Bronchial epithelial cell (primary cell): ENCODE measurements at regions not wholly inside any gene's neighbourhood (a gene's known extent, or its start where the extent isn't known, plus 50 kb on each side); places are given as distances from the start of the nearest gene placed in this dataset.

ENCODE experiments used
- DNase-seq: peaks from one replicate; pipeline ENCODE4 v3.0.0-alpha.2; 2010; ENCODE audit warnings: low read depth
- FAIRE-seq: peaks from 2 replicates; lab custom pipeline; 2011; peaks lifted over from hg19 to GRCh38; lab: Jason Lieb, UNC
- H3K27me3 ChIP-seq: 2 replicates; pipeline ENCODE4 v1.5.1; 2011; ENCODE audit warnings: low read length; ENCODE audit not compliant: control insufficient read depth, insufficient read depth
- H3K36me3 ChIP-seq: 2 replicates; pipeline ENCODE4 v1.5.1; 2011; ENCODE audit warnings: low read length; ENCODE audit not compliant: control insufficient read depth, insufficient read depth
- H3K4me3 ChIP-seq: 2 replicates; pipeline ENCODE4 v1.5.1; 2011; ENCODE audit warnings: mild to moderate bottlenecking, low read depth, low read length, control low read depth
- CTCF ChIP-seq: IDR thresholded peaks from 2 replicates; pipeline ENCODE4 v1.5.1; 2011; ENCODE audit warnings: mild to moderate bottlenecking, moderate library complexity, low read length, control low read depth, inconsistent platforms; ENCODE audit not compliant: insufficient read depth, severe bottlenecking

- FAIRE-seq (no peak), DNase-seq (no peak)
- no peak overlapping the region for H3K4me3 ChIP-seq
- H3K27me3 ChIP-seq = no peaks in the 10 kb centered on the region
- TF ChIP-seq CTCF = no peak
- no peaks in the 10 kb centered on the region for H3K36me3 ChIP-seq
Observed at GRCh38 chr13:74794582-74794981, 660.4 kb upstream of the KLF12 start.

GRCh38 chr13:74794147-74794546 is 659.9 kb upstream of the KLF12 start:
- DNase-seq (no peak), FAIRE-seq (no peak)
- Histone ChIP-seq H3K27me3 (no peaks in the 10 kb centered on the region), H3K36me3 (no peaks in the 10 kb centered on the region), H3K4me3 (no peak overlapping the region)
- no peak for TF ChIP-seq CTCF

- DNase-seq (no peak), FAIRE-seq (no peak)
- TF ChIP-seq CTCF = no peak
- Histone ChIP-seq H3K36me3 (no peaks in the 10 kb centered on the region), H3K4me3 (no peak overlapping the region), H3K27me3 (no peaks in the 10 kb centered on the region)
Observed at GRCh38 chr13:74784959-74785358, 650.8 kb upstream of the KLF12 start.

GRCh38 chr13:74778946-74779345 is 644.7 kb upstream of the KLF12 start:
- TF ChIP-seq CTCF = no peak

GRCh38 chr13:74778087-74778486 is 643.9 kb upstream of the KLF12 start:
- Histone ChIP-seq H3K4me3 (no peak overlapping the region), H3K36me3 (no peaks in the 10 kb centered on the region), H3K27me3 (no peaks in the 10 kb centered on the region)
- no peak for FAIRE-seq
- no peak for TF ChIP-seq CTCF
- DNase-seq = no peak

More at GRCh38 chr13:74778946-74779345, 644.7 kb upstream of the KLF12 start:
- Histone ChIP-seq H3K4me3 (no peak overlapping the region), H3K27me3 (no peaks in the 10 kb centered on the region), H3K36me3 (no peaks in the 10 kb centered on the region)
- FAIRE-seq (no peak), DNase-seq (no peak)

- DNase-seq (peak; percentile 28), FAIRE-seq (no peak)
- no peaks in the 10 kb centered on the region for H3K27me3 ChIP-seq
- TF ChIP-seq CTCF = no peak
- H3K4me3 ChIP-seq = no peak overlapping the region
- no peaks in the 10 kb centered on the region for H3K36me3 ChIP-seq
Observed at GRCh38 chr13:74774264-74774663, 640.1 kb upstream of the KLF12 start.
